K562 (cell line): ENCODE measurements at regions not wholly inside any gene's neighbourhood (a gene's known extent, or its start where the extent isn't known, plus 50 kb on each side); places are given as distances from the start of the nearest gene placed in this dataset.

Source experiments
- CTCF ChIP-seq, 3 experiments: IDR thresholded peaks in 2 of 3; conservative IDR thresholded peaks in 1 of 3; 2 replicates each; pipeline ENCODE4 v1.5.1; 2011 to 2012; ENCODE audit warnings: low read length in 3 of 3, mild to moderate bottlenecking in 3 of 3, control low read depth in 2 of 3, improper control_type of control experiment in 1 of 3, inconsistent platforms in 1 of 3, low read depth in 1 of 3, mixed read lengths in 1 of 3, moderate library complexity in 1 of 3; ENCODE audit not compliant: insufficient read depth in 2 of 3
- GATA2 ChIP-seq: sonication (generic); formaldehyde crosslinking; IDR thresholded peaks from 2 replicates; pipeline ENCODE4 v1.4.0; 2020; ENCODE audit warnings: mild to moderate bottlenecking, missing genetic modification reagents
- SMARCE1 ChIP-seq: fragments of 450-650 bp; IDR thresholded peaks from 2 replicates; pipeline ENCODE4 v1.7.1; 2016; ENCODE audit warnings: mild to moderate bottlenecking
- ZBED1 ChIP-seq: IDR thresholded peaks from 2 replicates; pipeline ENCODE4 v1.6.1; 2014
- ZNF175 ChIP-seq: fragments of 200-800 bp; sonication (Bioruptor generic); IDR thresholded peaks from 2 replicates; pipeline ENCODE4 v1.6.1; 2016; ENCODE audit warnings: low read depth, mild to moderate bottlenecking, missing genetic modification characterization, missing compliant biosample characterization

GRCh38 chr5:167783145-167783817 lies 508.2 kb upstream of the WWC1 start:
- no peak for TF ChIP-seq CTCF (IDR thresholded peaks at IDR 0.05 in 2 of 3, conservative IDR thresholded peaks at IDR 0.05 in 1 of 3; ENCODE audit: insufficient read depth in 2 of 3, low read depth in 1 of 3, low read length in 3 of 3)
- TF ChIP-seq ZNF175 (CRISPR knock-in tag), result no peak
- TF ChIP-seq ZBED1, result no peak
- no peak for TF ChIP-seq SMARCE1
- TF ChIP-seq GATA2, result no peak
